HG02678 (cell line): ENCODE measurements at regions not wholly inside any gene's neighbourhood (a gene's known extent, or its start where the extent isn't known, plus 50 kb on each side); places are given as distances from the start of the nearest gene placed in this dataset.

Experiments used
- ATAC-seq: cut with Tn5 transposase; IDR thresholded peaks from one replicate; pipeline ENCODE4 v1.9.1; 2021; ENCODE audit warnings: mild to moderate bottlenecking, moderate library complexity; ENCODE audit not compliant: unreplicated experiment

GRCh38 chr4:74640111-74640903 lies 154.0 kb downstream of the BTC start:
- ATAC-seq, result no peak

- ATAC-seq, result no peak
These were observed 152.3 kb downstream of the BTC start for GRCh38 chr4:74642006-74642405.

GRCh38 chr4:74649193-74649592 lies 145.1 kb downstream of the BTC start:
- no peak for ATAC-seq

GRCh38 chr4:74651198-74651597 lies 143.1 kb downstream of the BTC start:
- no peak for ATAC-seq

- ATAC-seq, result no peak
These were observed 140.7 kb downstream of the BTC start for GRCh38 chr4:74653331-74654229.

- peak; percentile 67 for ATAC-seq
These were observed 140.1 kb downstream of the BTC start for GRCh38 chr4:74654230-74654681.

GRCh38 chr4:74656596-74656995 lies 137.7 kb downstream of the BTC start:
- no peak for ATAC-seq

GRCh38 chr4:74658116-74658515 lies 136.2 kb downstream of the BTC start:
- no peak for ATAC-seq

GRCh38 chr4:74659576-74660411 lies 134.5 kb downstream of the BTC start:
- ATAC-seq, result no peak

GRCh38 chr4:74660866-74661265 lies 133.5 kb downstream of the BTC start:
- ATAC-seq, result no peak

GRCh38 chr4:74661427-74662201 lies 132.7 kb downstream of the BTC start:
- ATAC-seq, result no peak

- no peak for ATAC-seq
These were observed 130.7 kb downstream of the BTC start for GRCh38 chr4:74663631-74664030.

- no peak for ATAC-seq
These were observed 129.0 kb downstream of the BTC start for GRCh38 chr4:74665346-74665745.

GRCh38 chr4:74665876-74666275 lies 128.4 kb downstream of the BTC start:
- ATAC-seq, result no peak

- ATAC-seq, result no peak
These were observed 126.9 kb downstream of the BTC start for GRCh38 chr4:74667438-74667837.

- no peak for ATAC-seq
These were observed 126.4 kb downstream of the BTC start for GRCh38 chr4:74667944-74668343.

GRCh38 chr4:74669702-74670101 lies 124.6 kb downstream of the BTC start:
- no peak for ATAC-seq

- no peak for ATAC-seq
These were observed 123.7 kb downstream of the BTC start for GRCh38 chr4:74670583-74670982.

GRCh38 chr4:74671080-74671698 lies 123.1 kb downstream of the BTC start:
- ATAC-seq, result peak; percentile 65

GRCh38 chr4:74674750-74675149 lies 119.6 kb downstream of the BTC start:
- ATAC-seq, result no peak
